Mesendoderm (in vitro differentiated cells): ENCODE measurements at regions not wholly inside any gene's neighbourhood (a gene's known extent, or its start where the extent isn't known, plus 50 kb on each side); places are given as distances from the start of the nearest gene placed in this dataset.

ENCODE experiments used
- DNase-seq: peaks from one replicate; pipeline ENCODE4 v3.0.0; 2013
- H2AK5ac ChIP-seq: 2 replicates; pipeline ENCODE4 v1.6.1; 2013; ENCODE audit warnings: low read length, inconsistent platforms
- H2BK120ac ChIP-seq: 2 replicates; pipeline ENCODE4 v1.6.1; 2013; ENCODE audit warnings: low read depth, mild to moderate bottlenecking, low read length, moderate library complexity, mixed read lengths
- H2BK15ac ChIP-seq: replicated peaks from 2 replicates; pipeline ENCODE4 v1.6.1; 2013; ENCODE audit warnings: low read depth, mild to moderate bottlenecking, moderate library complexity
- H2BK5ac ChIP-seq: 2 replicates; pipeline ENCODE4 v1.6.1; 2013; ENCODE audit warnings: low read length, inconsistent platforms
- H3K18ac ChIP-seq: 2 replicates; pipeline ENCODE4 v1.6.1; 2013; ENCODE audit warnings: mild to moderate bottlenecking, low read length, mixed read lengths
- H3K23ac ChIP-seq: one replicate; pipeline ENCODE4 v1.6.1; 2013; ENCODE audit warnings: low read length
- H3K27ac ChIP-seq: 2 replicates; pipeline ENCODE4 v1.5.1; 2013; ENCODE audit warnings: low read depth, mild to moderate bottlenecking, inconsistent platforms, low read length, moderate library complexity
- H3K27me3 ChIP-seq: 2 replicates; pipeline ENCODE4 v1.6.1; 2013; ENCODE audit warnings: low read length, control low read depth, mild to moderate bottlenecking, inconsistent platforms; ENCODE audit not compliant: insufficient read depth, poor library complexity
- H3K36me3 ChIP-seq: 2 replicates; pipeline ENCODE4 v1.6.1; 2013; ENCODE audit warnings: low read length, inconsistent platforms; ENCODE audit not compliant: control insufficient read depth, insufficient read depth
- H3K4ac ChIP-seq: one replicate; pipeline ENCODE4 v1.6.1; 2013; ENCODE audit warnings: low read depth, mild to moderate bottlenecking, low read length, moderate library complexity
- H3K4me1 ChIP-seq: 2 replicates; pipeline ENCODE4 v1.6.1; 2013; ENCODE audit warnings: low read depth, low read length, inconsistent platforms; ENCODE audit not compliant: control insufficient read depth
- H3K4me2 ChIP-seq: 2 replicates; pipeline ENCODE4 v1.6.1; 2013; ENCODE audit warnings: low read length
- H3K4me3 ChIP-seq: 2 replicates; pipeline ENCODE4 v1.5.1; 2013; ENCODE audit warnings: mild to moderate bottlenecking, low read length
- H3K56ac ChIP-seq: one replicate; pipeline ENCODE4 v1.6.1; 2013; ENCODE audit warnings: low read length
- H3K79me1 ChIP-seq: 2 replicates; pipeline ENCODE4 v1.6.1; 2013; ENCODE audit warnings: low read length, inconsistent platforms
- H3K79me2 ChIP-seq: 2 replicates; pipeline ENCODE4 v1.6.1; 2013; ENCODE audit warnings: mild to moderate bottlenecking, low read length; ENCODE audit not compliant: control insufficient read depth, insufficient read depth
- H3K9ac ChIP-seq: 2 replicates; pipeline ENCODE4 v1.6.1; 2013; ENCODE audit warnings: low read length, inconsistent platforms
- H4K5ac ChIP-seq: one replicate; pipeline ENCODE4 v1.6.1; 2013; ENCODE audit warnings: low read length
- H4K8ac ChIP-seq: one replicate; pipeline ENCODE4 v1.6.1; 2013; ENCODE audit warnings: low read depth, mild to moderate bottlenecking, control low read depth, low read length, moderate library complexity
- WGBS: extraction: QIAGEN DNeasy Blood & Tissue Kit; methylation state at CpG from one replicate; pipeline ENCODE4 v1.1.7; 2013; ENCODE audit warnings: low lambda C conversion rate, missing lambda C conversion rate; ENCODE audit not compliant: insufficient coverage; ENCODE audit errors: extremely low coverage; 5-methylcytosine and 5-hydroxymethylcytosine counted together

DNA sequence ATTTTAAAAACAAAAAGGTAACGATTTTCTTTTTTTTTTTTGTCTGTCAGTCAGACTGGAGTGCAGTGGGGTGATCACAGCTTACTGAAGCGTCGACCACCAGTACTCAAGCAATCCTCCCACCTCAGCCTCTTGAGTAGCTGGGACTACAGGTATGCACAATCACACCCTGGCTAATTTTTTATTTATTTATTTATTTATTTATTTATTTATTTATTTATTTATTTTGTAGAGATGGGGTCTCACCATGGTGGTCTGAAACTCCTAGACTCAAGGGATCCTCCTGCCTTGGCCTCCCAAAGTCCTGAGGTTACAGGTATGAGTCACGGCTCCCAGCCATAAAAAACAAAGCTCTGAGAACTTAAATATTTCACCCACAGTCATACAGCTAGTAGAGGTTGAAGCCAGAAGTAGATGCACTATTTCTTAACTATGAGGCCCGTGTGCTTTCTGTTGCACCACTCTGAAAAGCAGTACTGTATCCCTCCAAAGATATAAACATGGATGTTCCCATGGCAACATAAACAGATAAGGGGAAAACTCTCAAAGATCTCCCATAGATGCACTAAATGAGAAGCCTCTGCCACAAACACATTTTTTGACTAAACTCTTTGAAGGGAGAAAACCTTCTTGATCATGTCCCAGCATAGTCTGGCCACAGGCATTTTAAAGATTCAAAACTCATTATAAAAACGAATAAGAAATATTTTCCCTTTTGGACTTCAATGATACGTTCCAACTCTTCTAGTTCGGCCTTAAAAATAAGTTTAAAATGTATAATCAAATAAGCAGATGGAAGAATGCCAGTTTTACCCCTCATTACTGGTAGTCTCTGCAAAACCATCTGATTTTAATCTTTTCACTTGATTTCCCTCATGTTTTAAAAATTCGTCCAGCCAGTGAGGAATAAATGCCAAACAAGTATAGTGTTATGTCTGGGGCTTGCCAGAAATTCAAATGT lies 162.3 kb upstream of the ARHGEF26 start:
- Histone ChIP-seq H2BK5ac (no peak overlapping the region), H3K9ac (no peak overlapping the region), H3K4ac (no peak overlapping the region), H2BK15ac (no peak overlapping the region), H3K36me3 (no peaks in the 10 kb centered on the region), H3K18ac (no peak overlapping the region), H3K27ac (no peak overlapping the region), H3K4me1 (no peaks in the 10 kb centered on the region), H2BK120ac (no peak overlapping the region), H3K23ac (no peak overlapping the region), H3K27me3 (no peaks in the 10 kb centered on the region), H3K56ac (no peak overlapping the region), H3K79me2 (no peaks in the 10 kb centered on the region), H3K79me1 (no peaks in the 10 kb centered on the region), H3K4me3 (no peak overlapping the region), H4K5ac (no peak overlapping the region), H4K8ac (no peak overlapping the region), H2AK5ac (no peak overlapping the region), H3K4me2 (no peak overlapping the region)
- peak; percentile 39 for DNase-seq
- WGBS: no CpG with 5 or more reads among the region's 9 CpGs

DNA sequence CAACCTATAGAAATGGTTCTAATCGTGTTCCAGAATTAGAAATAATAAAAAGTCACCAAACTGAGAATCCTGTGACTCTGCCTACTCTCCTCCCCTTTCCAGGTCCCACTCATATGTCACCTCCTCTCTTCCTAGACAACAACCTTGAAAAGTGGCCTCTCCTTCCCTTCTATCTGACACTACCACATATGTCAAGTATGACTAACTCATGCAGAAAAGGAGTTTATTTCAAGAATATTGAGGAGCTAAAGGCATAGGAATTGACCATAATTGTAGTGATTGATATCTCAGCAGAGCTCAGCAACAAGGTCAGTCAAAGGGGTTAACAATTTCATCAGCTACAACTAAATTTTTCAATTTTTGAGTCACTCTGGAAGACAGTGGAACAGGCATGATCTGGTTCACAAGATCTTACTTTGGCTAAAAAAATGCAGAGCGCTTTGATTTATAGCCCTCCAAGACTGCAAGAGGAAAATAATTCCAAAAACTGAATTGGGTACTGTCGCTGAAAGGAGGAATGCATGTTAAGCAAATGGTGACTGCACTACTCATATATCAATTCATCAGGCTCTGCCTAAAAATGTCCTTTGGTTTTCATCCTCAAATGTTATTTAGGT lies 160.6 kb upstream of the ARHGEF26 start:
- H3K4ac ChIP-seq: no peak overlapping the region
- H3K4me3 ChIP-seq: no peak overlapping the region
- no peak overlapping the region for H3K27ac ChIP-seq
- H4K5ac ChIP-seq: no peak overlapping the region
- H3K56ac ChIP-seq: no peak overlapping the region
- no peaks in the 10 kb centered on the region for H3K4me1 ChIP-seq
- DNase-seq: no peak
- H3K79me2 ChIP-seq: no peaks in the 10 kb centered on the region
- H2BK15ac ChIP-seq: no peak overlapping the region
- no peaks in the 10 kb centered on the region for H3K79me1 ChIP-seq
- H3K9ac ChIP-seq: no peak overlapping the region
- H3K23ac ChIP-seq: no peak overlapping the region
- no CpG with 5 or more reads among the region's 3 CpGs for WGBS
- no peak overlapping the region for H2AK5ac ChIP-seq
- no peak overlapping the region for H2BK5ac ChIP-seq
- no peaks in the 10 kb centered on the region for H3K27me3 ChIP-seq
- H3K4me2 ChIP-seq: no peak overlapping the region
- H4K8ac ChIP-seq: no peak overlapping the region
- H2BK120ac ChIP-seq: no peak overlapping the region
- H3K18ac ChIP-seq: no peak overlapping the region
- no peaks in the 10 kb centered on the region for H3K36me3 ChIP-seq

DNA sequence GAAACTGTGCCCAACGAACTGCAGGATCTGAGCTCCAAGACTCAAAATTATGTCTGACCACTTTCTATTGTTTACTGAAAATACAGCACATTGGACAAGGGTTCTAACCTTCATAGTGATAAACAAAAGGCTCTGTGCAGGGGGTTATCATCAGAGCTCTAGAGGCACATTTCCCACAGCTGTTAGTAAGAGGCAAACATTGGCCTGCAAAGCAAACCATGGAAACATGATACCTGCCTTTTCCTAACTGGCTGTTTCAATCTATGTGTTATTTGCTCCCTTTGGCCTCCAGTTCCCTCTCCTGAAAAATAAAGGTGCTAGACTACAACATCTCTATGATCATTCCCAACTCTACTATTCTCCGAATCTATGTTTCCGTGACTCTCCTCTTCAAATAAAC lies 159.7 kb upstream of the ARHGEF26 start:
- no peak overlapping the region for H4K8ac ChIP-seq
- H3K36me3 ChIP-seq: no peaks in the 10 kb centered on the region
- DNase-seq: peak; percentile 81
- H2BK120ac ChIP-seq: no peak overlapping the region
- H2BK15ac ChIP-seq: no peak overlapping the region
- H3K4me1 ChIP-seq: no peaks in the 10 kb centered on the region
- H3K27me3 ChIP-seq: no peaks in the 10 kb centered on the region
- H2BK5ac ChIP-seq: no peak overlapping the region
- no peak overlapping the region for H3K4me2 ChIP-seq
- H3K56ac ChIP-seq: no peak overlapping the region
- no peak overlapping the region for H3K27ac ChIP-seq
- no peak overlapping the region for H4K5ac ChIP-seq
- no peak overlapping the region for H2AK5ac ChIP-seq
- no peak overlapping the region for H3K18ac ChIP-seq
- H3K4me3 ChIP-seq: no peak overlapping the region
- WGBS: no CpG with 5 or more reads among the region's 3 CpGs
- H3K4ac ChIP-seq: no peak overlapping the region
- no peak overlapping the region for H3K9ac ChIP-seq
- no peaks in the 10 kb centered on the region for H3K79me1 ChIP-seq
- H3K79me2 ChIP-seq: no peaks in the 10 kb centered on the region
- H3K23ac ChIP-seq: no peak overlapping the region

DNA sequence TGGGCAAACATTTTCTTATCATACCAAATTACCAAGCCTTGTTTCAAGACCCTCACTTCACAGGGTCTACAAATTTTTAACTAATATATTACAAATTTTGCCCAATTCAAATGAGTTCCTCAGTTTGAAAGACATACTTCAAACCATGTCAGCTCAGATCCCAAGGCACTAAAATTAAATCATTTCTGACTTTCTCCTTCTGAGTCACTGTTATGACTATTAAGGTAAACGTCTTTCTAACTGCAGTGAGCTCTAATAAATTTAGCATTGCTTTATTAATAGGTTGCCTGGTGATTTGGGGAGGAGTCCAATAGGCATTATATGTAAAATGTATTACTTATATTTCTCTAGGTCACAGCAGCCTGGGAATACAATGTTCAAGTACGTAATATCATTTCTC lies 158.2 kb upstream of the ARHGEF26 start:
- Histone ChIP-seq H2BK5ac (no peak overlapping the region), H3K79me2 (no peaks in the 10 kb centered on the region), H3K9ac (no peak overlapping the region), H4K5ac (no peak overlapping the region), H2BK15ac (no peak overlapping the region), H3K18ac (no peak overlapping the region), H3K4me1 (no peaks in the 10 kb centered on the region), H3K36me3 (no peaks in the 10 kb centered on the region), H3K79me1 (no peaks in the 10 kb centered on the region), H3K4ac (no peak overlapping the region), H3K27me3 (no peaks in the 10 kb centered on the region), H3K23ac (no peak overlapping the region), H2AK5ac (no peak overlapping the region), H3K4me2 (no peak overlapping the region), H3K56ac (no peak overlapping the region), H4K8ac (no peak overlapping the region), H3K4me3 (no peak overlapping the region), H3K27ac (no peak overlapping the region), H2BK120ac (no peak overlapping the region)
- no peak for DNase-seq
- no CpG with 5 or more reads among the region's 2 CpGs for whole genome bisulfite sequencing

DNA sequence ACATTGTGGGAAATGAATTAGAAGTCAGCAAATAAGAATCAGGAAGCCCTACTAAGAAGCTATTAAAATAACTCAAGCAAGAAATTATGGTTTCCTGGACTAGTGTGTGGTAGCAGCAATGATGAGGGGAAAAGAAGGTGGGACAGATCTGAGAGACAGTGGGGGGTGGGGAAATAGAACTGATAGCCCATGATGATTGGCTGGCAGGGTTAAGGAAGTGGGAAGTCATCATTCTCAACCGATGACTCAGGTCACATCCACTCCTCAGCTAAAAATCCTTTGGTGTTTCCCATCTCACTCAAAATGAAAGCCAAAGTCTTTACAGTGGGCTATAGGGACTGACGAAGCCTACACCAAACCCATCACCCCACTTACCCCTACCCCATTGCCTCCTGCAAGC lies 153.9 kb upstream of the ARHGEF26 start:
- H3K9ac ChIP-seq: no peak overlapping the region
- H2BK15ac ChIP-seq: no peak overlapping the region
- H3K18ac ChIP-seq: no peak overlapping the region
- no peak overlapping the region for H2BK5ac ChIP-seq
- H4K5ac ChIP-seq: no peak overlapping the region
- H3K79me1 ChIP-seq: no peaks in the 10 kb centered on the region
- no CpG with 5 or more reads among the region's 2 CpGs for WGBS
- no peak overlapping the region for H3K4me2 ChIP-seq
- no peaks in the 10 kb centered on the region for H3K4me1 ChIP-seq
- no peak overlapping the region for H3K4ac ChIP-seq
- no peak overlapping the region for H4K8ac ChIP-seq
- H3K27me3 ChIP-seq: no peaks in the 10 kb centered on the region
- H3K27ac ChIP-seq: no peak overlapping the region
- DNase-seq: no peak
- no peak overlapping the region for H2AK5ac ChIP-seq
- no peak overlapping the region for H3K56ac ChIP-seq
- no peaks in the 10 kb centered on the region for H3K79me2 ChIP-seq
- no peak overlapping the region for H3K23ac ChIP-seq
- no peak overlapping the region for H2BK120ac ChIP-seq
- H3K36me3 ChIP-seq: no peaks in the 10 kb centered on the region
- no peak overlapping the region for H3K4me3 ChIP-seq
